HG03558 (cell line): ENCODE measurements at regions not wholly inside any gene's neighbourhood (a gene's known extent, or its start where the extent isn't known, plus 50 kb on each side); places are given as distances from the start of the nearest gene placed in this dataset.
"Not testable (repeated sequence)": the region's sequence is repeated elsewhere in the genome, so short reads cannot be mapped to it uniquely, and the experiment has no call there.

ENCODE experiments used
- ATAC-seq: cut with Tn5 transposase; IDR thresholded peaks from one replicate; pipeline ENCODE4 v1.9.1; 2021; ENCODE audit warnings: moderate number of reproducible peaks; ENCODE audit not compliant: unreplicated experiment; ENCODE audit errors: extremely low read depth

DNA sequence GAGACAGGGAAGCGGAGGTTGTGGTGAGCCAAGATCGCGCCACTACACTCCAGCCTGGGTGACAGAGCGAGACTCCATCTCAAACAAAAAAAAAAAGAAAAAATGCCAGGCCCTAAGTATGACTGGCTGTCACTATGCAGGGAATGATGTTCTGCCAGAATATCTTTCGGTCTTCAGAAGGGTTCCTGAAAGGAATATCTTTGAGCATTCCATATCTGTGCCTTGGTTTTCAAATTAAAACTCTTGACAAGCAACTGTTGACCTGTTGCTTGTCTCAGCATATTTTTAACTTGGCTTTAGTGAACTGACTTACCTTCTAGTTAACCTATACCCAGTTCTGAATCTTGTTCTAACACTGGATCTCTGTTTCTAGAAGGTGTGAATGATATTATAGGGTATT is 953.2 kb upstream of the FAM98A start:
- no peak for ATAC-seq

DNA sequence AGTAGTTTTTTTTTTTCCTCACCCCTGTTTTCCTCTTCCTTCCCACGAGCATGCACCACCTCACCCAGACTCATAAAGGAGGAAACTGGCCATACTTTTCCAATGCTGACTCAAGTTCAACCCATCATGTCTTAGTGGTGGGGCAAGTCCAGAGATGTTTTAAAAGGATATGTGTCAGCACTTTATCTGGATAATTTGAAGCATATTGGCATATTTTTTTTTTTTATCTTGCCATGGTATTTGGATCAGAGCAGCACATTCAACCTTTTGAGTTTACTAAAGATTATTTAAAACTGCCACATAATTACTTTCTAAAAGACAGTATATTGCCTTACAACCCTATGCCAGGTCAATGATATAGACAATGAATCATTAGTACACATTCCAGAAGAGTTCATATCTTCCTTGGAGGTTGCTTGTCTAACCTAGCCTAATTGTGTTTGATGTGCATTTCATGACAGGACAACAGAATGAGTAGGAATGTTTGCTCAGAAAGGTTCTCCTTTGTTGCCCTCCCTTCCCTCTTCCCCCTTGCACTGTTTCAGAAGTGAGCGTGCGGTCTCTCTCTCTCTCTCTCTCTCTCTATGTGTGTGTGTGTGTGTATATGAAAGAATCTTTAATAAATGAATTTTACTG is 950.7 kb upstream of the FAM98A start:
- ATAC-seq: no peak

GRCh38 chr2:34547900-34548299 is 948.8 kb upstream of the FAM98A start:
- ATAC-seq: no peak

DNA sequence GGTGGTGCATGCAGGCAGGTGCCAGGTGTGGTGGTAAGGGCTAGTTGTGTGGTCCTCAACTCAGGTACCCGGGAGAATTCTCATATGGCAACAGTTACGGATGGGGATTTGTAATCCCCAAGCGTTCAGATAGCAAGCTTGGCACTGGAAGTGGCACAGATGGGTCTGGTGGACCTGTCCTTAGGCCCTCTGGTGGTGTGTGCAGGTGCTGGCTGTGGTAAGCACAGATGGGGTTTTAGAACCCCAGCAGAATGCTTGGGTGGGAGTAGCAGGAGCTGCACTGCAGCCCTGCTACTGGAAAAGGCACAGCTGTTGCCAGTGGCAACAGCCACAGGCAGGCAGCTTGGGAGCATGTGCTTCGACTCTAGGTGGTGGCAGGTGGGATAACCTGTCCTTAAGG is 948.2 kb upstream of the FAM98A start:
- ATAC-seq: no peak

DNA sequence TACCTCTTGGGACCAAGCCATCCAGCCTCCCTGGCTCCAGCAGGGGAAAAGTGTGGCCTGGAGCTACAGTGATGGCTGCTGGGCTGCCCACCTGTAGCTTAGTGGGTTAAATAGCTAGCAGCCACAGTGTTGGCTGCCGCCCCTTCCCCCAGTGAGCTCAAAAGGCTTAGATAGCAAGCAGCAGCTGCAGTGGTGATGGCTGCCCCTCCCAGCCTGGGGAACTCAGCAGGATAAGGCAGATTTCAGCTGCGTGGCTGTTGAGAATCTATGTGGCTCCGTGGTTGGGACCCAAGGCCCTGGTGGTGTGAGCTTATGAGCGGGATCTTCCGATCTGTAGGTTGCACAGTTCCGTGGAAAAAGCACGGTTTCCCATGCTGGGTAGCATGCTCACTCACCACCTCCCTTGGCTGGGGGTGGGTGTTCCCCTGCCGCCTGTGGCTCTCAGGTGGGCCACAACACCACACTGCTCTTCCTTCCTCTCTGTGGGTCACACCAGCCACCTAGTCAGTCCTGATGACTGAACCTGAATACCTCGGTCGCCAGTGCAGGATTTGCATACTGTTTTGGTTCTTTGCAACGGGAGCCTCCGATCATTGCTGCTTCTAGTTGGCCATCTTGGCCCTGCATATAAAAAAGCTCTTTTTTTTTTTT is 946.5 kb upstream of the FAM98A start:
- ATAC-seq: no peak

- no peak for ATAC-seq
Observed at GRCh38 chr2:34534761-34535160, 935.7 kb upstream of the FAM98A start.

DNA sequence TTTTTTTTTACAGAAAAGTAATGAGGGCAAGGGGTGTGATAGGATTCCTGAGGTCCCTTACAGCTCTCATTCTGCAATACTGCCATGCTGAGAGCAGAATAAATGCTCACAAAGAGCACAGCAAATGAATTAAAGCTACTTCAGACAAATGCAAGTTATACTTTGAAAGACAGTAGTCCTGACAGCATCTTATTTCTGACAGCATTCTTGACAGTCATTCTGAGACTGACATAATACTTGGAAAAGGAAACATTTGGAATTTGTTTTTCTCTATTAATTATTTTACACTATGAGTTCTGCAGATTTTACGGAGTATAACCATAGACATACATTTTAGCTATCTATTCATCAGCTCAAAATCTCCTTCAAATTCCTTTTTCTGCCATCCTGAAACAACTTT is 935.2 kb upstream of the FAM98A start:
- ATAC-seq: no peak

DNA sequence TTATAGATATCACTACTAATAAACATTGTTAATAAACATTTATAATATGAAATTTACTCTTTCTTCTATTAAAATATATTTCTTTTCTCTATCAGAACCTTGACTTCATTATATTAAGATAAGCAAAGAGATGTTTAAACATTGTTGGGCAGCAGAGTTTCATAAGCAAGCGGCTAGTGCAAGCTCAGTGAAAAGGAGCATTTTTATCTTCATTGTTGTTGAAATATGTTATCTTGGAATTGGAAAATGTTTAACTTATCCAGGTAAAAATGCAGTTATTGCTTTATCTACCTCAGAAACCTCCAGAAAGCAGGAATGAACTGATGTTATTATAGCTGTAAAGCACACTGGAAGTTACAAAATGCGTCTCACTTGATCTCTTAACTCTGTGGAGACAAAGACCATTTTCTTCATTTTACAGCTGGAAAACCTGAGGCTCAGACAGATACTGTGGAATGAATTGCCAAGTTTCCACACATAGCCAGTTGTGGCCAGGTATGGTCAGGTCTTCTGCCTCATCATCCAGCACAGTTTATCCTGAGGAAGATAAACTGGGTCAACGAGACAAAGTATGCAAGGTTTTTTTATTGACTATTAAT is 934.6 kb upstream of the FAM98A start:
- no peak for ATAC-seq

GRCh38 chr2:34529965-34530364 is 930.9 kb upstream of the FAM98A start:
- no peak for ATAC-seq

DNA sequence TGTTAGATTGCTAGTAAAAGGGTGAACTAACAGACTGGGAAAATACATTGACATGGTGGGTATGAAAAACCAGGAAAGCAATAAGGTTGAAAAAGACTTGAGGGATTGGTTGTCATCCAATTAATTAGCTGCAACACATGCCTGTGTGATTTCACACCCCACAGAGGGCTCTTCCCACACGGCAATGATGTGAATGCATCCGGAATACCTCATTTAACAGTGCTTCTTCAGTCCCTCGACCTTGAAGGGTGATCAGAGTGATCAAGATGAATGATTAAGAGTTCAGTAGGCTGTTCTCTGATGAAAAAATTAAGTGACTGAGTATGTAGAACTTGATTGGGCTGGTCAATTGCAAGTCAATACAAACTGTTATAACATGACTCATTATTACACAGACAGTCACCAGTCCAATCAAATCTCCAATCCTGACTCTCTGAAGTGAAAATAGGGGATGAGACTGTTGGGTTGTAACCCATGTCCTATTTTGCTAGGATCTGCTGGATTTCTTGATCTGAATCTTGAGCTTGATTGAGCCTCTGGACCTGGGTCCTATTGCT is 924.9 kb upstream of the FAM98A start:
- no peak for ATAC-seq

DNA sequence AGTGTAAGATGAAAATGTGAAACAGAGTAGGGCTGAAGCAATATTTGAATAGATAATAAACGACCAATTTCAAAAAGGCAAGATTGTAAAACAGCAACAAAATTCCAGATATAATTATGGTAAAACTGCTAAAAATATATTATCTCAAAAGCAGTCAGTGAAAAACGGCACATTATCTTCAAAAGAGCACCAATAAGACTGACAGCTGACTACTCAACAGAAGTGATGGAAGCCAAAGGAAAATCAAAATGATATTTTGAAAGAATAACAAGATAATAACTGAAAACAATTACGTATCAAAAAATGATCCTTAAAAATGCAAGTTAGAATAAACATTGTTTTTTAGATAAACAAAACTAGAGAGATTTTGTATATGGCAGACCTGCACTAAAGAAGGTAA is 920.6 kb upstream of the FAM98A start:
- no peak for ATAC-seq

DNA sequence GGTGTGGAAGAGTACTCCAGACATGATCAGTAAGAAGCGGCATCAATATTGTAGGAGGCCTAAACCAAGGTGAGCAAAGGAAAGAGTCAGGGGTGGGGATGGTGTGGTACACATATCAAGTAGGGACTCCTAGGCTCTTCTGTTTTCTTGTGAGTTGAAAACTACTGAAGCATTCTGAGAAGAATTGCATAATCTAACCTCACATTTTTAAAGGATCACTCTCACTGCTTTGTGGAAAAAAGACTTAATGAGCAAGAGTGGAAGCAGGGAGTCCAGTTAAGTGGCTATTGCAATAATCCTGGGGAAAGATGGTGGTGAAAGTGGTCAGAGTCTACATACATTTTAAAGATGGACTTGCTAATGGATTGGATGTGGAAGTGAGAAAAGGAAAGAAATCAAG is 899.5 kb upstream of the FAM98A start:
- ATAC-seq: no peak

DNA sequence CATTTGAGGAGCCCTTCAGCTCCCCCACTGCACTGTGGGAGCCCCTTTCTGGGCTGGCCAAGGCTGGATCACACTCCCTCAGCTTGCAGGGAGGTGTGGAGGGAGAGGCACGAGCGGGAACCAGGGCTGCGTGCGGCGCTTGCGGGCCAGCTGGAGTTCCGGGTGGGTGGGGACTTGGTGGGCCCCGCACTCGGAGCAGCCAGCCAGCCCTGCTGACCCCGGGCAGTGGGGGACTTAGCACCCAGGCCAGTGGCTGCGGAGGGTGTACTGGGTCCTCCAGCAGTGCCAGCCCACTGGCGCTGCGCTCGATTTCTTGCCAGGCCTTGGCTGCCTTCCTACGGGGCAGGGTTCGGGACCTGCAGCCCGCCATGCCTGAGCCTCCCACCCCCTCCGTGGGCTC is 895.1 kb upstream of the FAM98A start:
- ATAC-seq: not testable (repeated sequence)

GRCh38 chr2:34492561-34493455 is 893.7 kb upstream of the FAM98A start:
- no peak for ATAC-seq

DNA sequence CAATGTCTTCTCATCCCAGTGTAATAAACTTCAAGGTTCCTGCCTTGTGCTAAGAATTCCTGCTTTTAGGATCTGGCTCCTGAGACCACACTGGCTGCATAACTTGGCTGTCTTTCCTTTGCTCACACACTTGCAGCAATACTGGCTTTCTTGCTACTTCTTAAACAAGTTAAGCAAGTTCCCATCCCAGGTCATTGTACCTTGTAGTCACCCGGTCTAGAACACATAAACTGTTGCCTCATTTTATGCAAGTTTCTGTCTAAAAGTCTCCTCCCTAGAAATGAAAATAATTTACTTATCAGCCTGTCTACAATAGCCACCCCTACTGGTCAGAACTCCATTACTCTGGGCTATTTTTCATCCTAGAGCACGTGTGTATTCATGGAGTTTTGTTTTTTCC is 887.9 kb upstream of the FAM98A start:
- ATAC-seq: no peak

DNA sequence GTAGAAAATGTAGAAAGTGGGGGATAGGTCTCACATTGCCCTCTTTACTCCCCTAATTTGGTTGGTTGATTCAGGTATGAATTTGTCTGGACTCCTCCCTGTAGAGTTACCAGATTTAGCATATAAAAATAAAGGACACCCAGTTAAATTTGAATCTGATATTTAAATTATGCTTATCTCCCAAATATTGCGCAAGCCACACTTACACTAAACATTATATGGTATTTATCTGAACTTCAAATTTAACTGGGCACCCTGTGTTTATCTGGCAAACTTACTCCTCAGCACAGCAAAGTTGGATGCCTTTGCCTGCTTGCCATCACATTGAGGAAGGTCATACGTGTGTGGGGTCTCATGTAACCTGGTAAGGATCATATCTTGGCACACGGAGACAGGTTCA is 882.4 kb upstream of the FAM98A start:
- ATAC-seq: no peak

- no peak for ATAC-seq
Observed at GRCh38 chr2:34480366-34480765, 881.3 kb upstream of the FAM98A start.

GRCh38 chr2:34475156-34475555 is 876.1 kb upstream of the FAM98A start:
- no peak for ATAC-seq

DNA sequence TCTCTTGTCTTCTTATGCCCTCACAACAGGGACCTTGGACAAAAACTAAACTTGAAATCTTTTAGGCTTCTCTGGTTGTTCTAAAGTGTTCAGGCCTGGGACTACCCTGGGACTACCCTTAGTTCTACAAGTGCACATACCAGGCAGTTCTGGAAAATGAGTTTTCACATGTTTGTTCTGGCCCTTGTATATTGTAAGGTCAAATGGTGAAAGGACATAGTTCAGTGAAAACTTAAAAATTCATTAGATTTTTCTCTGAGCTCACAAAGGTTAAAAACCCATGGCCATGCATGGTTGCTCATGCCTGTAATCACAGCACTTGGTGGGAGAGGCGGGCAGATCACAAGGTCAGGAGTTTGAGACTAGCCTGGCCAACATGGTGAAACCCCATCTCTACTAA is 875.5 kb upstream of the FAM98A start:
- ATAC-seq: no peak

- no peak for ATAC-seq
Observed at GRCh38 chr2:34447097-34447496, 848.0 kb upstream of the FAM98A start.

- no peak for ATAC-seq
Observed at GRCh38 chr2:34423301-34423700, 824.2 kb upstream of the FAM98A start.
